Memory B cell (primary cell): ENCODE measurements at regions not wholly inside any gene's neighbourhood (a gene's known extent, or its start where the extent isn't known, plus 50 kb on each side); places are given as distances from the start of the nearest gene placed in this dataset.
"Not testable (repeated sequence)": the region's sequence is repeated elsewhere in the genome, so short reads cannot be mapped to it uniquely, and the experiment has no call there.

Experiments
- ATAC-seq: fragments of 150-1000 bp; cut with Tn5 transposase; 2 replicates; pipeline ENCODE4 v1.10.0; 2021; ENCODE audit warnings: low read depth, mild to moderate bottlenecking, moderate library complexity
- DNase-seq, 2 donors: peaks; one replicate each; pipeline ENCODE4 v3.0.0; 2022; ENCODE audit warnings: low spot score in 2 of 2
- H3K27ac Mint-ChIP-seq: one replicate; pipeline ENCODE4 v1.8.0; 2022; ENCODE audit warnings: mild to moderate bottlenecking, moderate library complexity, mixed read lengths
- H3K27me3 Mint-ChIP-seq: one replicate; pipeline ENCODE4 v1.8.0; 2022; ENCODE audit warnings: mixed read lengths
- H3K36me3 Mint-ChIP-seq: one replicate; pipeline ENCODE4 v1.8.0; 2022; ENCODE audit warnings: mild to moderate bottlenecking, mixed read lengths
- H3K4me1 Mint-ChIP-seq: one replicate; pipeline ENCODE4 v1.8.0; 2022; ENCODE audit warnings: mixed read lengths
- H3K4me3 Mint-ChIP-seq: one replicate; pipeline ENCODE4 v1.8.0; 2022; ENCODE audit warnings: mild to moderate bottlenecking, moderate library complexity, mixed read lengths
- H3K9me3 Mint-ChIP-seq: one replicate; pipeline ENCODE4 v1.8.0; 2022; ENCODE audit warnings: mixed read lengths

- no peak overlapping the region for H3K4me3 Mint-ChIP-seq
- peaks cover 3% of the 10 kb centered on the region for H3K36me3 Mint-ChIP-seq
- ATAC-seq (no peak), DNase-seq (no peak)
- H3K27me3 Mint-ChIP-seq, result peaks cover 4% of the 10 kb centered on the region
- H3K4me1 Mint-ChIP-seq, result no peaks in the 10 kb centered on the region
- H3K9me3 Mint-ChIP-seq, result peaks cover 4% of the 10 kb centered on the region
- H3K27ac Mint-ChIP-seq, result no peak overlapping the region
Measured at GRCh38 chr15:62681939-62682896, 360.3 kb upstream of the TPM1 start.

- H3K36me3 Mint-ChIP-seq, H3K9me3 Mint-ChIP-seq, ATAC-seq, DNase-seq, H3K4me3 Mint-ChIP-seq, H3K4me1 Mint-ChIP-seq, H3K27ac Mint-ChIP-seq, H3K27me3 Mint-ChIP-seq: not testable (repeated sequence)
Measured at GRCh38 chr15:62683192-62683591, 359.4 kb upstream of the TPM1 start.

GRCh38 chr15:62684123-62684808 is 358.3 kb upstream of the TPM1 start:
- H3K4me3 Mint-ChIP-seq, result no peak overlapping the region

GRCh38 chr15:62691008-62691407 is 351.5 kb upstream of the TPM1 start:
- no peak overlapping the region for H3K4me3 Mint-ChIP-seq
- H3K27ac Mint-ChIP-seq, result no peak overlapping the region
- ATAC-seq (no peak), DNase-seq (no peak)
- no peaks in the 10 kb centered on the region for H3K4me1 Mint-ChIP-seq
- peaks cover 3% of the 10 kb centered on the region for H3K27me3 Mint-ChIP-seq
- H3K36me3 Mint-ChIP-seq, result peaks cover 3% of the 10 kb centered on the region
- peaks cover 4% of the 10 kb centered on the region for H3K9me3 Mint-ChIP-seq

More at GRCh38 chr15:62684123-62684808, 358.3 kb upstream of the TPM1 start:
- H3K27me3 Mint-ChIP-seq, result peaks cover 4% of the 10 kb centered on the region
- H3K9me3 Mint-ChIP-seq, result peaks cover 4% of the 10 kb centered on the region
- peaks cover 3% of the 10 kb centered on the region for H3K36me3 Mint-ChIP-seq
- ATAC-seq (no peak), DNase-seq (no peak)
- H3K27ac Mint-ChIP-seq, result no peak overlapping the region
- no peaks in the 10 kb centered on the region for H3K4me1 Mint-ChIP-seq

- no peak overlapping the region for H3K27ac Mint-ChIP-seq
- H3K36me3 Mint-ChIP-seq, result no peaks in the 10 kb centered on the region
- H3K4me1 Mint-ChIP-seq, result no peaks in the 10 kb centered on the region
- ATAC-seq, result no peak
- H3K27me3 Mint-ChIP-seq, result peaks cover 4% of the 10 kb centered on the region
- DNase-seq, result no peak
- no peaks in the 10 kb centered on the region for H3K9me3 Mint-ChIP-seq
- H3K4me3 Mint-ChIP-seq, result no peak overlapping the region
Measured at GRCh38 chr15:62697636-62698035, 344.9 kb upstream of the TPM1 start.

- H3K27me3 Mint-ChIP-seq, result peaks cover 4% of the 10 kb centered on the region
- H3K36me3 Mint-ChIP-seq, result no peaks in the 10 kb centered on the region
- no peak overlapping the region for H3K27ac Mint-ChIP-seq
- ATAC-seq (no peak), DNase-seq (no peak)
- H3K4me3 Mint-ChIP-seq, result no peak overlapping the region
- H3K9me3 Mint-ChIP-seq, result no peaks in the 10 kb centered on the region
- no peaks in the 10 kb centered on the region for H3K4me1 Mint-ChIP-seq
Measured at GRCh38 chr15:62698646-62699045, 343.9 kb upstream of the TPM1 start.

GRCh38 chr15:62706317-62706716 is 336.2 kb upstream of the TPM1 start:
- Mint-ChIP-seq H3K4me3 (no peak overlapping the region), H3K27me3 (peaks cover 4% of the 10 kb centered on the region), H3K36me3 (no peaks in the 10 kb centered on the region), H3K4me1 (no peaks in the 10 kb centered on the region), H3K27ac (no peak overlapping the region), H3K9me3 (no peaks in the 10 kb centered on the region)
- DNase-seq (no peak), ATAC-seq (no peak)

- Mint-ChIP-seq H3K9me3 (no peaks in the 10 kb centered on the region), H3K4me1 (no peaks in the 10 kb centered on the region), H3K27me3 (peaks cover 2% of the 10 kb centered on the region), H3K4me3 (no peak overlapping the region), H3K27ac (no peak overlapping the region), H3K36me3 (no peaks in the 10 kb centered on the region)
- no peak for DNase-seq
- no peak for ATAC-seq
Measured at GRCh38 chr15:62708470-62708869, 334.1 kb upstream of the TPM1 start.

- peaks cover 2% of the 10 kb centered on the region for H3K27me3 Mint-ChIP-seq
- DNase-seq, result no peak
- H3K4me3 Mint-ChIP-seq, result no peak overlapping the region
- no peak for ATAC-seq
- no peak overlapping the region for H3K27ac Mint-ChIP-seq
- no peaks in the 10 kb centered on the region for H3K9me3 Mint-ChIP-seq
- H3K36me3 Mint-ChIP-seq, result no peaks in the 10 kb centered on the region
- H3K4me1 Mint-ChIP-seq, result no peaks in the 10 kb centered on the region
Measured at GRCh38 chr15:62709261-62709660, 333.3 kb upstream of the TPM1 start.

- no peak for ATAC-seq
- Mint-ChIP-seq H3K27ac (no peak overlapping the region), H3K4me1 (no peaks in the 10 kb centered on the region), H3K4me3 (no peak overlapping the region), H3K27me3 (peaks cover 2% of the 10 kb centered on the region), H3K36me3 (no peaks in the 10 kb centered on the region), H3K9me3 (no peaks in the 10 kb centered on the region)
- DNase-seq, result no peak
Measured at GRCh38 chr15:62711691-62712454, 330.7 kb upstream of the TPM1 start.

- no peak overlapping the region for H3K27ac Mint-ChIP-seq
- peaks cover 2% of the 10 kb centered on the region for H3K27me3 Mint-ChIP-seq
- ATAC-seq (no peak), DNase-seq (no peak)
- no peaks in the 10 kb centered on the region for H3K36me3 Mint-ChIP-seq
- H3K9me3 Mint-ChIP-seq, result no peaks in the 10 kb centered on the region
- no peaks in the 10 kb centered on the region for H3K4me1 Mint-ChIP-seq
- H3K4me3 Mint-ChIP-seq, result no peak overlapping the region
Measured at GRCh38 chr15:62712455-62712839, 330.1 kb upstream of the TPM1 start.

GRCh38 chr15:62715946-62716345 is 326.6 kb upstream of the TPM1 start:
- no peak for DNase-seq
- Mint-ChIP-seq H3K4me3 (no peak overlapping the region), H3K4me1 (no peaks in the 10 kb centered on the region), H3K27ac (no peak overlapping the region), H3K36me3 (no peaks in the 10 kb centered on the region), H3K9me3 (no peaks in the 10 kb centered on the region), H3K27me3 (no peaks in the 10 kb centered on the region)
- no peak for ATAC-seq

- no peak for DNase-seq
- no peak for ATAC-seq
- no peak overlapping the region for H3K27ac Mint-ChIP-seq
- H3K4me1 Mint-ChIP-seq, result no peaks in the 10 kb centered on the region
- H3K9me3 Mint-ChIP-seq, result no peaks in the 10 kb centered on the region
- no peak overlapping the region for H3K4me3 Mint-ChIP-seq
- no peaks in the 10 kb centered on the region for H3K27me3 Mint-ChIP-seq
- H3K36me3 Mint-ChIP-seq, result no peaks in the 10 kb centered on the region
Measured at GRCh38 chr15:62717496-62717895, 325.1 kb upstream of the TPM1 start.

- Mint-ChIP-seq H3K4me3 (no peak overlapping the region), H3K27me3 (no peaks in the 10 kb centered on the region), H3K4me1 (no peaks in the 10 kb centered on the region), H3K36me3 (no peaks in the 10 kb centered on the region), H3K27ac (no peak overlapping the region), H3K9me3 (no peaks in the 10 kb centered on the region)
- DNase-seq (no peak), ATAC-seq (no peak)
Measured at GRCh38 chr15:62719316-62719715, 323.2 kb upstream of the TPM1 start.
